GM04503 (cell line): ENCODE measurements at regions not wholly inside any gene's neighbourhood (a gene's known extent, or its start where the extent isn't known, plus 50 kb on each side); places are given as distances from the start of the nearest gene placed in this dataset.

Source experiments
- DNase-seq: peaks from one replicate; pipeline ENCODE4 v3.0.0-alpha.2; 2012; ENCODE audit warnings: low read depth

GRCh38 chr17:77394540-77395295, 253.9 kb downstream of the SEC14L1 start:
- no peak for DNase-seq

DNA sequence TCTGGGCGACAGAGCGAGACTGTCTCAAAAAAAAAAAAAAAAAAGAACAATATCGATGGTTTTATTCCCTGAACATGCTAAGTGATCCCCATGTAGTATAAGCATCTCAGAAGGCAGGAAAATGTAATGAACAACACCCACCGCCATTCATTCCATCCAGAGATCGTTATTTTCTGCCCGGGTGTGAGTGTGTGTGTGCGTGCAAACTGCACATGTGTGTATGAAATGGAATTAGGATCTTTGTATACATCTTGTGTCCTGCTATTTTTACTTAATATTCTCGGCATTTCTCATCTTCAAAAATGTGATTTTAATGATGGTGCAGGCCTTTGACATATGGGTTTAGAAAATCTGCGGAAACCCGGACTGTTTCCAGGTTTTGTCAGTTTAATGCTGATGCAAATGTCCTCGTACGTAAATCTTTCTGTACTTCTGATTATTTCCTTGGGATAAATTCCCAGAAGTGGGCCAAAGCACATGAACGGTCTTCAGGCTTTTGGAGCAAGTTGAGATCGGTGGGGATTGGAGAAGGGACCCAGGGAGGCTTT, 254.8 kb downstream of the SEC14L1 start:
- DNase-seq = no peak

DNA sequence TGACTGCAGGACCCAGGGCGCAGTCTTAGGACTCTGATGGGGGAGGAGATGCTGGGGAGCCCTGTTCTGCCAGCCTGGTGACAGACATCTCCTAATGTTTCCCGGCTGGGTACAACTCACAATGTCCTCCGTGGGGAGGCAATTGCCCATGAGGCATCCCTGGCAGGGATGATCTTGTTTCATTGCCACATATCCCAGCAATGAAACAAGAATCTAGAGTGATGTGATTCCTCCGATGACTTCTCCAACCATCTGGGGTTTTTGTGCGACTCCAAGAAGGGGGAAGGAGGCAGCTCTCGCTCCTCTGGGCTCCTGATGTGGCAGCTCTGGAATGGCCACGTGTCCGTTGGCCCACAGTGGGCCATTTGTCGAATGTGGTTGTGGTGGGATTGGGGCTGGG, 255.8 kb downstream of the SEC14L1 start:
- DNase-seq = peak; percentile 93

DNA sequence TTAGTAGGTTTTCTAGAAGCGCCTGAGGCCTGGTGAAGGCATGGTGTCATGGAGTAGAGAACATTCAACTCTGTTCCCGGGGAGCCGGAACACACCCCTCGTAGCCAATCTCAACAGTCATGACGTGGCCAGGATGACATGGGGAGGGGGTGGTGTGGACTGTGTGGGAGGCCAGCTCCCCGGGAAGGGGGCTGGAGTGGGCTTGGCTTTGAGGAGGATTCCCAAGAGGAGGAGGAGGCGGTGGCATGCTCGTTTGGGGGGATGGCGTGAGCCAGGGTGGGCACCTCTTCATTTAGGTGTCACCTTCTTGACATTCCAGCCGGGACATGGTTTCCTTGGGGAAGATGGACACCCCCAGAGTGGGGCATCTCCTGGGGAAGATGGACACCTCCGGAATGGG, 257.5 kb downstream of the SEC14L1 start:
- no peak for DNase-seq

DNA sequence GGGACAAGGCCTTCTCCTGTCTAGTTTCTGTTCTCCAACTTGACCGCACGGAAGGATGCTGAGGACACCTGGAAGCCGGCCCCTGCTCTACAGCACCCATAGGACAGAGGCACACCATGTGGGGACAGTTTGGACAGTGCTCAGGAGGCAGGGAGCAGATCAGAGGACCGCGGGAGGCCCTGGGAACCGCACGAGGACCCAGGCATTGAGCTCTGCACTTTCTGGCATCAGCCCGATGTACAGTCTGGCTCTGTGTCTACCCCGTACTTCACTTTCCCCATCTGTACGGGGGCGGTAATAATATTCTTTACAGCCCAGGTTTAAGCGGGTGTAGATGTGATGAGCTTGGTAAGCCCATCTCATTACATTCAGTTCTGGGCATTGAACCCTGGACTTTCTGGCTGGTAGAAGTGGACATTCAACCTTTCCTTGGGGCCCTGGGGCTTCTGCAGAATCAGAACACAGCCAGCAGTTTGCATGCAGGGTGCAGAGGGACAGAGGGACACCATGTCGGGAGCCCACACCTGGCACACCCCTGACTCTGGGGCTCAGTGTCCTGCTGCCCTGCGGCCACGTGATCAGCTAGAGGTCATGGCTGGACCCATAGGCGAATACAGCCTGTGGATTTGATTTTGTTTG, 258.7 kb downstream of the SEC14L1 start:
- DNase-seq = no peak

DNA sequence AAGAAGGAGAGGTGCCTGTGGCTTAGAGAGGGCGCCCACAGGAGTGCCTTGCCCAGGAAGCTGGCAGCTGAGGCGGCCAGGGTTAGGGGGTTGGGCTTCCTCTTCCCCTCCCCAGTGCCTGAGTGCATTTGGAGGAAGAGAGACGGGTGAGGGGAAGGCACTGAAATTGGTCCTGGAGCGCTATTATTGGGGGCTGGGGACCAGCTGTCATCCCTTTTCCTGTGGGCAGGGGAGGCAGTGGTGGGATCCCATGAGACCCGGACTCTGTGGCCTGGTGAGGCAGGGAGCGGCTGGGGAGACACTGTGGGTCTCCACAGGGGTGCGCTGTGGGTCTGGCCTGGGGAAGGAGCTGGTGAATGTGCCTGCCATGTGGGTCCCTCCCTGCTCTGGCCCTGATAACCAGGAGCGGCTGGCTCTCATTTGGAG, 259.7 kb downstream of the SEC14L1 start:
- DNase-seq = no peak

GRCh38 chr17:77402159-77402731, 261.5 kb downstream of the SEC14L1 start:
- DNase-seq = no peak

GRCh38 chr17:77403854-77404253, 263.1 kb downstream of the SEC14L1 start:
- DNase-seq = no peak

GRCh38 chr17:77404812-77405581, 264.2 kb downstream of the SEC14L1 start:
- peak; percentile 48 for DNase-seq

GRCh38 chr17:77405867-77406732, 265.3 kb downstream of the SEC14L1 start:
- no peak for DNase-seq

GRCh38 chr17:77407321-77408277, 266.8 kb downstream of the SEC14L1 start:
- no peak for DNase-seq

GRCh38 chr17:77408284-77408683, 267.5 kb downstream of the SEC14L1 start:
- no peak for DNase-seq

GRCh38 chr17:77409282-77410161, 268.8 kb downstream of the SEC14L1 start:
- DNase-seq = no peak

DNA sequence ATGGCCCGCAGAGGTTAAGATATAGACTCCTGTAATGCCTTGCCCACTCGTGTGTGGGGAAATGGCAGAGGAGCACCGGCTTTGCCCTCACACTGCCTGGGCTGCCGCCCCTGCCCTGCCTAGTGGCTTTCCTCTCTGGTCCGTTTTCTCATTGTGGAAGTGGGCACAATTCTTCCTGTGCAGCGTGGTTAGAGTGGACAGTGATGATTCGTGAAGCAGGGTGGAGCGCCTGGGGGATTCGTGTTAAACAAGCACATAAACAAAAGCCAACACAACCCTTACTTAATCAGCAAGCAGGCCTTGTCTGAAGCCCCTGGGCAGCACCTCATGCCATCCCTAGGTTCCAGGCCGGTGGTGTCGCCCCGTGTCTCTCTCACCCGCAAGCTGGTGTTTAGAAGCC, 269.7 kb downstream of the SEC14L1 start:
- DNase-seq = no peak

DNA sequence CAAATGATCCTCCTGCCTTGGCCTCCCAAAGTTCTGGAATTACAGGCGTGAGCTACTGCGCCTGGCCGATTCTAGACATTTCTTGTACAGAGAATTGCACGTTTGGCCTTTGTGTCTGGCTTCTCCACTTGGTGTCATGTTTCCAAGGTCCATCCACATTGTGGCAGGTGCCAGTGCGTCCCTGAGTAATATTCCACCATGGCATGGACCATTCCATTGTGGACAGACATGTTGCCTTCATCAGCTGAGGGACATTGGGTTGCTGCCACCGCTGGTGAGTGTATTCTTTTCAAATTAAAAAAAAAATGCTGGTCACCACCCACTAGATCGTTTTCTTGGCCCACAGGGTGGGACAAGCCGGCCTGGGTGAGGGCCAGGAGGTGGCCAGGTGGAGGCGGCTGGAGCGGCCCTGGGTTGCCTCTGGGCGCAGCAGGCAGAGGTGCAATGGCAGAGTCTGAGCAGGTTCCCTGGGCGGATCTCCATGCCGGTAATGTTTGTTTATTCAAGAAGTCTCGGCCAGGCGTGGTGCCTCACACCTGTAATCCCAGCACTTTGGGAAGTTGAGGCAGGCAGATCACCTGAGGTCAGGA, 274.1 kb downstream of the SEC14L1 start:
- DNase-seq = no peak

GRCh38 chr17:77416105-77416713, 275.4 kb downstream of the SEC14L1 start:
- DNase-seq = no peak

- DNase-seq = no peak
Measured at GRCh38 chr17:77417575-77417974, 276.8 kb downstream of the SEC14L1 start.

DNA sequence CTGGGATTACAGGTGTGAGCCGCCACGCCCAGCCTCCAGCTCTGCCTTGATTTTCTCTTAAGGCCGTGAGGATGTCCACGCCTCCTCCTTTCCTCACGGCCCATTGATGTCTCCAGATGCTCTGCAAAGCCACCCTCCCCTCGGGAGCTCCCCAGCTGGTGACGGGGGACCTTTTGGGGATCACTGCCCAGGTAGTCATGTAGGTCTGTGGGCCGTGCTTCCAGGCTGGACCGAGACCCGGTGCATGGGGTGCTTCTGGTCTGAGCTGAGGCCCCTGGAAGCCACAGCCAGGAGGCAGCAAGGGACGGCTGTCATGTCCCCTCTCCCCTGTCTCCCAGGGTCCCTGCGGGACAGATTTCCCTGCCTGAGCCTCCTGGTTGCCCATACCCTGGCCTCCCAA, 277.8 kb downstream of the SEC14L1 start:
- no peak for DNase-seq
